PFSK-1 (cell line): ENCODE measurements at regions not wholly inside any gene's neighbourhood (a gene's known extent, or its start where the extent isn't known, plus 50 kb on each side); places are given as distances from the start of the nearest gene placed in this dataset.

Source experiments
- POLR2AphosphoS5 ChIP-seq: IDR thresholded peaks from 2 replicates; pipeline ENCODE4 v1.6.1; 2012; ENCODE audit warnings: low read depth, mild to moderate bottlenecking, control low read depth, low read length, moderate library complexity
- SIN3A ChIP-seq: IDR thresholded peaks from 2 replicates; pipeline ENCODE4 v1.6.1; 2012; ENCODE audit warnings: mild to moderate bottlenecking, low read length, moderate library complexity, borderline replicate concordance; ENCODE audit not compliant: insufficient read depth
- TAF1 ChIP-seq: IDR thresholded peaks from 2 replicates; pipeline ENCODE4 v1.6.1; 2012; ENCODE audit warnings: low read length, control low read depth, borderline replicate concordance; ENCODE audit not compliant: insufficient read depth
- TF ChIP-seq, protein P1 (sequence below), 2 experiments: IDR thresholded peaks; 2 replicates each; pipeline versions ENCODE4 v1.6.1 to v1.8.0; 2011 to 2012; ENCODE audit warnings: low read depth in 2 of 2, low read length in 2 of 2, control low read depth in 1 of 2, inconsistent platforms in 1 of 2, mild to moderate bottlenecking in 1 of 2, moderate library complexity in 1 of 2; ENCODE audit not compliant: insufficient read depth in 1 of 2

DNA sequence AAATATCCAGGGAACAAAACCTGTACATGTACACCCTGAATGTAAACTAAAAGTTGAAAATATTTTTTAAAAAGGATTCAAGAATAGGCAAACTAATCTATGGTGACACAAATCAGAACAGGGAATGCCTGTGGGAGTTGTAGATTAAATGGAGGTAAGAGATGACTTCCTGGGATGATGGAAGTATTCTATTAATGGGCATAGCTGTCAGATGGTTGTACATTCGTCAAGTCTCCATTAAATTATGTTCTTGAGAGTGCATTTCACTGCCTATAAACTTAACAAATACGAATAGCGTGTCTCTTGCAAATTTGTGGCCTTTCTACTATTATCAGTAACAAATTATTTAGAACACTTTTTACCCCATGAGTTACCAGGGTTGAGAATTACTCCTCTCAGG lies 207.0 kb downstream of the HNMT start:
- no peak for TF ChIP-seq POLR2AphosphoS5
- no peak for TF ChIP-seq SIN3A
- no peak for TF ChIP-seq TAF1
- TF ChIP-seq, protein P1, sequence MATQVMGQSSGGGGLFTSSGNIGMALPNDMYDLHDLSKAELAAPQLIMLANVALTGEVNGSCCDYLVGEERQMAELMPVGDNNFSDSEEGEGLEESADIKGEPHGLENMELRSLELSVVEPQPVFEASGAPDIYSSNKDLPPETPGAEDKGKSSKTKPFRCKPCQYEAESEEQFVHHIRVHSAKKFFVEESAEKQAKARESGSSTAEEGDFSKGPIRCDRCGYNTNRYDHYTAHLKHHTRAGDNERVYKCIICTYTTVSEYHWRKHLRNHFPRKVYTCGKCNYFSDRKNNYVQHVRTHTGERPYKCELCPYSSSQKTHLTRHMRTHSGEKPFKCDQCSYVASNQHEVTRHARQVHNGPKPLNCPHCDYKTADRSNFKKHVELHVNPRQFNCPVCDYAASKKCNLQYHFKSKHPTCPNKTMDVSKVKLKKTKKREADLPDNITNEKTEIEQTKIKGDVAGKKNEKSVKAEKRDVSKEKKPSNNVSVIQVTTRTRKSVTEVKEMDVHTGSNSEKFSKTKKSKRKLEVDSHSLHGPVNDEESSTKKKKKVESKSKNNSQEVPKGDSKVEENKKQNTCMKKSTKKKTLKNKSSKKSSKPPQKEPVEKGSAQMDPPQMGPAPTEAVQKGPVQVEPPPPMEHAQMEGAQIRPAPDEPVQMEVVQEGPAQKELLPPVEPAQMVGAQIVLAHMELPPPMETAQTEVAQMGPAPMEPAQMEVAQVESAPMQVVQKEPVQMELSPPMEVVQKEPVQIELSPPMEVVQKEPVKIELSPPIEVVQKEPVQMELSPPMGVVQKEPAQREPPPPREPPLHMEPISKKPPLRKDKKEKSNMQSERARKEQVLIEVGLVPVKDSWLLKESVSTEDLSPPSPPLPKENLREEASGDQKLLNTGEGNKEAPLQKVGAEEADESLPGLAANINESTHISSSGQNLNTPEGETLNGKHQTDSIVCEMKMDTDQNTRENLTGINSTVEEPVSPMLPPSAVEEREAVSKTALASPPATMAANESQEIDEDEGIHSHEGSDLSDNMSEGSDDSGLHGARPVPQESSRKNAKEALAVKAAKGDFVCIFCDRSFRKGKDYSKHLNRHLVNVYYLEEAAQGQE (IDR thresholded peaks at IDR 0.05; ENCODE audit: insufficient read depth in 1 of 2, low read depth in 2 of 2, low read length in 2 of 2): no peak
